ENCODE measurements at regions not wholly inside any gene's neighbourhood (a gene's known extent, or its start where the extent isn't known, plus 50 kb on each side); places are given as distances from the start of the nearest gene placed in this dataset.

- no peak for TF ChIP-seq CTCF (IDR thresholded peaks at IDR 0.05)
- no peak for TF ChIP-seq POLR2A (IDR thresholded peaks at IDR 0.05)
Measured at GRCh38 chr22:48704335-48704734, 1123.3 kb downstream of the BRD1 start.

Data from esophagus squamous epithelium (tissue), 4 donors.